ENCODE measurements at regions not wholly inside any gene's neighbourhood (a gene's known extent, or its start where the extent isn't known, plus 50 kb on each side); places are given as distances from the start of the nearest gene placed in this dataset.

DNA sequence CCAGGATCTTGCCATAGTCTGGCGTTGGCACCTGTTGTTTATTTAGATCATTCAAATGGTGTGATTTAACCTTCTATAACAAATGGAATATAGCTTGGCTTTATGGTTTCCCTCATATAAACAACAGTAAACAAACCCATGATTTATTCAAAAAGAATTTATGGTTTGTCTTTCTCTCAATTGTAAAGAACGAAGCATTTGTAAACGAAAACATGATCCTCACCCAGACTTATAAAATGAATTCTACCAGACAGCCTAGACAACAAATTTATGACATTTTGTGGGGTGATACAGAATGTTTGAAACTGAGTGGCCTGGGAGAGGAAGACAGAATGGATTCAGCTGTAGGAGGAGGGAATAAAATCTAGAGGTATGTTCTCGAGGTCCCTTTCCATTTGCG is 66.1 kb upstream of the PTGFR start:
- Mint-ChIP-seq H3K27ac (no peak overlapping the region), H3K36me3 (no peaks in the 10 kb centered on the region), H3K4me1 (peaks cover 8% of the 10 kb centered on the region), H3K9me3 (no peaks in the 10 kb centered on the region), H3K27me3 (ENCODE audit: insufficient read depth, low read depth) (no peaks in the 10 kb centered on the region), H3K4me3 (no peak overlapping the region)
- Histone ChIP-seq H3K36me3 (no peaks in the 10 kb centered on the region), H2AFZ (replicated peaks) (no peak overlapping the region), H3K27me3 (no peaks in the 10 kb centered on the region), H3K9me3 (ENCODE audit: low read depth) (no peaks in the 10 kb centered on the region), H3K27ac (no peak overlapping the region), H3K79me2 (ENCODE audit: low read depth) (no peaks in the 10 kb centered on the region), H4K20me1 (ENCODE audit: low read depth) (no peaks in the 10 kb centered on the region), H3K4me1 (peaks cover 7% of the 10 kb centered on the region), H3K4me3 (no peak overlapping the region), H3K4me2 (no peak overlapping the region), H3F3A (ENCODE audit: low read depth) (no peaks in the 10 kb centered on the region), H3K9ac (no peak overlapping the region)
- TF ChIP-seq, protein P1, sequence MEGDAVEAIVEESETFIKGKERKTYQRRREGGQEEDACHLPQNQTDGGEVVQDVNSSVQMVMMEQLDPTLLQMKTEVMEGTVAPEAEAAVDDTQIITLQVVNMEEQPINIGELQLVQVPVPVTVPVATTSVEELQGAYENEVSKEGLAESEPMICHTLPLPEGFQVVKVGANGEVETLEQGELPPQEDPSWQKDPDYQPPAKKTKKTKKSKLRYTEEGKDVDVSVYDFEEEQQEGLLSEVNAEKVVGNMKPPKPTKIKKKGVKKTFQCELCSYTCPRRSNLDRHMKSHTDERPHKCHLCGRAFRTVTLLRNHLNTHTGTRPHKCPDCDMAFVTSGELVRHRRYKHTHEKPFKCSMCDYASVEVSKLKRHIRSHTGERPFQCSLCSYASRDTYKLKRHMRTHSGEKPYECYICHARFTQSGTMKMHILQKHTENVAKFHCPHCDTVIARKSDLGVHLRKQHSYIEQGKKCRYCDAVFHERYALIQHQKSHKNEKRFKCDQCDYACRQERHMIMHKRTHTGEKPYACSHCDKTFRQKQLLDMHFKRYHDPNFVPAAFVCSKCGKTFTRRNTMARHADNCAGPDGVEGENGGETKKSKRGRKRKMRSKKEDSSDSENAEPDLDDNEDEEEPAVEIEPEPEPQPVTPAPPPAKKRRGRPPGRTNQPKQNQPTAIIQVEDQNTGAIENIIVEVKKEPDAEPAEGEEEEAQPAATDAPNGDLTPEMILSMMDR (IDR thresholded peaks at IDR 0.05), result no peak
- TF ChIP-seq EZH2phosphoT487 (IDR thresholded peaks at IDR 0.05), result no peak
- no peak for TF ChIP-seq EZH2 (IDR thresholded peaks at IDR 0.05)
- DNase-seq (ENCODE audit: low spot score), result no peak

DNA sequence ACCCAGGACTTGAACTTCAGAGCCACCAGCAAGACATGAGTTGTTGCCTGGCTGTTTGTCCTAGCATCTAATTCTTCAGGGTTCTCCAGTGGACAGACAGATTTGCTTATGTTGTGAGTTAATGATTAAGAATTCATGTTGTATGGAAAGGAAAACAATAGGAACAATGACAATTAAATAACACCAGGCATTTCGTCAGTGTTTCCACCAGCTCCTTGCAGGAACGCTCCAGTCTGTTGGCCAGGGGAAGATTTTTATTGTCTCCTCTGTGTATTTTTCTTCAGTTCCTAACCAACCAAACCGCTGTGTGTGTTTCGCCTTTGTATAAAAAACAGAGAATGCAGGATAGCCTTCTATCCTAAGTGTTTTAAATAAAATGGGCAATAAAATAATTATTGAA is 64.4 kb upstream of the PTGFR start:
- peaks cover 8% of the 10 kb centered on the region for H3K4me1 Mint-ChIP-seq
- no peak for DNase-seq (ENCODE audit: low spot score)
- H3K27me3 ChIP-seq, result no peaks in the 10 kb centered on the region
- no peak overlapping the region for H3K9ac ChIP-seq
- H3K36me3 ChIP-seq, result no peaks in the 10 kb centered on the region
- H3K27me3 Mint-ChIP-seq (ENCODE audit: insufficient read depth, low read depth), result no peaks in the 10 kb centered on the region
- no peaks in the 10 kb centered on the region for H3K9me3 ChIP-seq (ENCODE audit: low read depth)
- no peaks in the 10 kb centered on the region for H3K9me3 Mint-ChIP-seq
- peaks cover 7% of the 10 kb centered on the region for H3K4me1 ChIP-seq
- H3F3A ChIP-seq (ENCODE audit: low read depth), result no peaks in the 10 kb centered on the region
- peak overlapping the region; percentile 19 for H3K4me2 ChIP-seq
- no peak overlapping the region for H3K4me3 ChIP-seq
- H2AFZ ChIP-seq (replicated peaks), result no peak overlapping the region
- H3K27ac ChIP-seq, result peak overlapping the region; percentile 16
- no peak overlapping the region for H3K4me3 Mint-ChIP-seq
- peak overlapping the region; percentile 10 for H3K27ac Mint-ChIP-seq
- H3K79me2 ChIP-seq (ENCODE audit: low read depth), result no peaks in the 10 kb centered on the region
- no peaks in the 10 kb centered on the region for H4K20me1 ChIP-seq (ENCODE audit: low read depth)
- no peaks in the 10 kb centered on the region for H3K36me3 Mint-ChIP-seq
- TF ChIP-seq EZH2 (IDR thresholded peaks at IDR 0.05) (no peak), EZH2phosphoT487 (IDR thresholded peaks at IDR 0.05) (no peak)
- TF ChIP-seq, protein P1 (IDR thresholded peaks at IDR 0.05), result no peak

DNA sequence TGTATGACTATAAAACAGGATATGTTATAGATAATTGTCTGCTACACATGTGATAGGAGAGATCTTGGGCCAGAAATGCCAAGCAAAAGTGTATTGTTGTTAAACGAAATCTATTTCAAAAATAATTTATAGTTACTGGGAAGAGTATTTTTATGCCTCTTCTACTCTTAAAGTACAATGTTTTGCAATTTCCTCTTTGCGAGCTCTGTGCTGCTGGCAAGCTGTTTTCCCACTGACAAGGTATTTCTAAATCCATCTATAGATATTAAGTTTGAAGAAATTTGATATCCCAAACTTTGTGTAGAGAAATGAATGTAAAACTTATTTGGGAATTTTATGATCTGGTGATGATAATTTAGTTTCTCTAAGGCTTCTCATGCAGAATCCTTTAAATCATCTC is 63.3 kb upstream of the PTGFR start:
- no peak overlapping the region for H3K9ac ChIP-seq
- no peaks in the 10 kb centered on the region for H3K79me2 ChIP-seq (ENCODE audit: low read depth)
- no peaks in the 10 kb centered on the region for H3F3A ChIP-seq (ENCODE audit: low read depth)
- no peaks in the 10 kb centered on the region for H3K27me3 ChIP-seq
- TF ChIP-seq EZH2phosphoT487 (IDR thresholded peaks at IDR 0.05) (no peak), EZH2 (IDR thresholded peaks at IDR 0.05) (no peak)
- TF ChIP-seq, protein P1 (IDR thresholded peaks at IDR 0.05), result no peak
- H3K9me3 ChIP-seq (ENCODE audit: low read depth), result no peaks in the 10 kb centered on the region
- no peaks in the 10 kb centered on the region for H3K36me3 ChIP-seq
- no peak for DNase-seq (ENCODE audit: low spot score)
- H3K27me3 Mint-ChIP-seq (ENCODE audit: insufficient read depth, low read depth), result no peaks in the 10 kb centered on the region
- no peak overlapping the region for H2AFZ ChIP-seq (replicated peaks)
- no peak overlapping the region for H3K4me3 ChIP-seq
- peaks cover 8% of the 10 kb centered on the region for H3K4me1 Mint-ChIP-seq
- no peak overlapping the region for H3K27ac ChIP-seq
- H3K9me3 Mint-ChIP-seq, result no peaks in the 10 kb centered on the region
- H3K4me2 ChIP-seq, result no peak overlapping the region
- H3K4me1 ChIP-seq, result peaks cover 7% of the 10 kb centered on the region
- no peak overlapping the region for H3K27ac Mint-ChIP-seq
- no peaks in the 10 kb centered on the region for H4K20me1 ChIP-seq (ENCODE audit: low read depth)
- no peaks in the 10 kb centered on the region for H3K36me3 Mint-ChIP-seq
- no peak overlapping the region for H3K4me3 Mint-ChIP-seq
